ENCODE measurements at regions not wholly inside any gene's neighbourhood (a gene's known extent, or its start where the extent isn't known, plus 50 kb on each side); places are given as distances from the start of the nearest gene placed in this dataset.

DNA sequence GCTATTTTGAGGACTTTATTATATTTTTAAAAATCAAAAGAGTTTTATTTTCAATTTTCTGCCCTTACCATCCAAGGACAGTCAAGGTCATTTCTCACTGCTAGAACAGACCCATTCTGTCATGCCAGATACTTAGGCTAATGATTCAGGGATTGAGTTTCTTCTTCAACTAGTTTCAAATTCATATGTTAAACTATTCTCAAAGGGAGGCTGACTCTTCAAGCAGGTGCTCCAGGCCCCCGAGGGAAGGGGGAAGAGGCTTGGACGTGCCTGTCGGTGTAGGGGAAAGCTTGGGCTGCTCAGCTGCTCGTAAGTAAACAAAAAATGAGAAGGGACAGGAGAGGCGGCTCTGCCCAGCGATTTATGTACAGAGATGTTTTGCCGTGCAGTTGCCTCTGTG lies 69.4 kb upstream of the MYLIP start:
- TF ChIP-seq, protein P1, sequence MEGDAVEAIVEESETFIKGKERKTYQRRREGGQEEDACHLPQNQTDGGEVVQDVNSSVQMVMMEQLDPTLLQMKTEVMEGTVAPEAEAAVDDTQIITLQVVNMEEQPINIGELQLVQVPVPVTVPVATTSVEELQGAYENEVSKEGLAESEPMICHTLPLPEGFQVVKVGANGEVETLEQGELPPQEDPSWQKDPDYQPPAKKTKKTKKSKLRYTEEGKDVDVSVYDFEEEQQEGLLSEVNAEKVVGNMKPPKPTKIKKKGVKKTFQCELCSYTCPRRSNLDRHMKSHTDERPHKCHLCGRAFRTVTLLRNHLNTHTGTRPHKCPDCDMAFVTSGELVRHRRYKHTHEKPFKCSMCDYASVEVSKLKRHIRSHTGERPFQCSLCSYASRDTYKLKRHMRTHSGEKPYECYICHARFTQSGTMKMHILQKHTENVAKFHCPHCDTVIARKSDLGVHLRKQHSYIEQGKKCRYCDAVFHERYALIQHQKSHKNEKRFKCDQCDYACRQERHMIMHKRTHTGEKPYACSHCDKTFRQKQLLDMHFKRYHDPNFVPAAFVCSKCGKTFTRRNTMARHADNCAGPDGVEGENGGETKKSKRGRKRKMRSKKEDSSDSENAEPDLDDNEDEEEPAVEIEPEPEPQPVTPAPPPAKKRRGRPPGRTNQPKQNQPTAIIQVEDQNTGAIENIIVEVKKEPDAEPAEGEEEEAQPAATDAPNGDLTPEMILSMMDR (conservative IDR thresholded peaks at IDR 0.05), result no peak
- H3K27ac ChIP-seq, result no peak overlapping the region

DNA sequence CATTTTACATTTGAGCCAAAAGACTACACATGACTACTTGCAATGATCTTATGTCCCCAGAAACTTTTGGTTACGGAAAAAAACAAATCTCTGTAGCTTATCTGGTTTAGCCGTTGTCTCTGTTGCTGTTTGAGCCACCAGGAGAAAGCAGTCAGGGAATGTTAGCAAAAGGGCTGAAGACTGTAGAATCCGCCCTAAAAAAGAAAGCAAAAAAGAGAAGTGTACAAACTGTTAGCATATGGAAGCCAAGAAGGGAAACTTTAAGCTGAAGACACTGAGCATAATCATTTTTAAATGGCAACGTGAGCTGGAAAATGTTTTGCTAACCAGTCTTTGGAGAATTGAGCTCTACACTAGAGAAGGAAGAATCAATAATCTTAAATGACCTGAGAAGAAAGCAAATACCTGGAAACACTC lies 69.9 kb upstream of the MYLIP start:
- TF ChIP-seq, protein P1 (conservative IDR thresholded peaks at IDR 0.05), result no peak
- H3K27ac ChIP-seq, result no peak overlapping the region

DNA sequence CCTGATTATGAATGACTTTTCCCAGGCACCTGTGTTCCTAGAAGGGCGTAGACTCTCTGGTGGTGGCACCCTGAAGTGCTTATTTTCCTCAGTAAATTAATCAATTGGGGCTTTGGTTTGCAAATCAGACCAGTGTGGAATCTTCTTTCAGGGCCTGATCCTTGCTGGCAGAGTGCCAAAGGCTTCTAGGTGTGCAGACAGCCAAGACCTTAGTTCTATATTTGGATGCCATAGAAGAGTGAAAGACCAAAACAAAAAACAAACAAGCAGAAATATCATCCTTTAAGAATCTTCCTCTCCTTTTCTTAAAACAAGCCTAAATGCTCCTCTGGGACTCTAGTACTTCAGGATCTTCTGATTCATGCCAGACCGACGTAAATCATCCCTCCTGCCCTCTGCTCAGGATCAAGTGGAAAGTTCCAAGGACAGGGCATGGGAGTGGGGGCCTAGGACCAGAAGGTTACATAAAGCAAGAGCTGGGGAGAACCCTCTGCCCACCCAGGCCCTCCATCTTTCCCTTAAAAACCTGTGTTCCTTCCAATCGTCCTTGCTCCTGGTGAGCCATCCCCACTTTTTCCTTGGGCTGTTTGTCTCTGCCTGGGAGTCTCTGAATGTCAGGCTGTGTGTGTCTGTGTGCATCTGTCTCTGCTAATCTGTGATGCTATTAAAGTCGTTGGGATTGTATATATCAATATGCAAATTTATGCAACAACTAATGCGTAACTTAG lies 70.5 kb upstream of the MYLIP start:
- no peak overlapping the region for H3K27ac ChIP-seq
- TF ChIP-seq, protein P1 (conservative IDR thresholded peaks at IDR 0.05), result no peak

DNA sequence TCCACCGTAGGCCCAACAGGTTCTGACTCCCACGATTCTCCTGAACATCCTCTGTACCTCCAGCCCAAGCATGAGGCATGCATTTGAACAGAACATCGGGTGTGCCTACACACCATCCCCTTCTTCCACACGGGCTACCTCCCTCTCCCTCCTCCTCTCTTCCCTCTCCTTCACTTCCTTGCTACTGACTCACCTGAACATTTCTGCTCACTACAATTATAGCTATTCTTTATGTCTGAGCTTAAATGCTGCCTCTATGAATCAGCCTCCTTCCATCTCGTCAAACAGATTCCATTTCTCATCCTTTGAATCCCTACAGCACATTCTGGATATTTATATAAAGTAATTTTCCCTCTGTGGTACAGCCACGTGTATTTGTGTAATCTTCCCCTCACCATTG lies 71.4 kb upstream of the MYLIP start:
- no peak overlapping the region for H3K27ac ChIP-seq
- TF ChIP-seq, protein P1 (conservative IDR thresholded peaks at IDR 0.05), result no peak

DNA sequence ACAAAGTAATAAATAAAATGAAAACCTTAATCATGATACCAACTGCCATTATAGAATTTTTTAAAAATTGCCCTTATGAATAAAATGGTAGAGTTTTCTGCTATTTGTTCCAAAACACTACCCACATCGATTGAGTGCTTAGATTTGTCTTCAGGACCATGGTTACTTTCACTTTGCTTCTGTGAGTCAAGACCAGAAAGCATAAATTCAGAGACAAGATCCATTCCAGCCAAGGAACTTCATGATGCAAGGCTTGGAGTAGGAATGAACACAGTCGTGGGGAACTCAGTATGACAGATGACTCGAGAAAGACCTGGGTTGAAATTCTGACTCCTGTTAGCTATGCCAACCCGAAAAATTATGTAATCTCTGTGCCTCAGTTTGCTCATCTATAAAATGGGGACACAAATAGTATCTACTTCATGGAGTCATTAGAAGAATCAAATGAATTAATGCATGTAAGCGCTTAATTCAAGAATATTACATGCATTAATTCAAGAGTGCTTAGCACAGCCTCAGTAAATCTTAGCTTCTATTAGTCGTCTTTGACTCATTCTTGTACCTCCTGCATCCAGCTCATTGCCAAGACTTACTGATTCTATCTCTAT lies 72.5 kb upstream of the MYLIP start:
- TF ChIP-seq, protein P1 (conservative IDR thresholded peaks at IDR 0.05), result no peak
- no peak overlapping the region for H3K27ac ChIP-seq

DNA sequence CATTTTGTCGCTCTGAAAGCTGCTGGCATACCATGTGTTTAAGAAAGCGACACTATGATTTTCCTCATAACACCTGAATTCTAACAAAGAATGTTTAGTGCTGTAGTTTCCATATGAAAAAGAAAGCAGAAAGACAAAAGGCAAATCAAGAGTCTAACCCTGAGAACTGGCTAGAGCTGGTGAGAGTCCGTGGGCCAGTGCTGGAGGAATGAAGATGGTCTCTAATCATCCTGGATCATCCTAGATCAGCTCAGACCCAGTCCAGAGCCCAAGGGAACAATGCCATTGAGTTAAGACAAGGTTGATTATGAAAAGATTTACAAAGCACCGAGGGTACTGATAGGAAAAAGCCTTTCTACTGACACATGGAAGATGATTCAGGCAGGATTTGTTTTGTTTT lies 73.0 kb upstream of the MYLIP start:
- TF ChIP-seq, protein P1 (conservative IDR thresholded peaks at IDR 0.05), result no peak
- no peak overlapping the region for H3K27ac ChIP-seq

DNA sequence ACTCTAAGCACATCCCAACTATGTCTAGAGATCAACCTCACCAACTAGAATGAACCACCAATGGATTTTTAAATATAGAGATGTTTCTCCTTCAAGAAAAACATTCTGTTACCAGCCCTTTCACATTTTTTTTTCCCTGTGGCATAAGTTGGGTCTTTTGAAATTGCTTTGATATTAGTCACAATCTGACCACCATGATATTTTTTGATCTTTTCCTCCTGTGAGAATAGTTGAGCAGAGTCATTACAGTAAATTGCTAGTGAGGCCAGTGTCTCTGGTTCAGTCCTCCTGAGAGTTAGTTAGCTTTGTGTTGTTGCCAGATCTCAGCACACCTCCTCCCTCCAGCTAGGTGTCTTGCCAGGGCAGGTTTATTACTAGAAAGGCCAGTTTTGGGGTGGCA lies 79.7 kb upstream of the MYLIP start:
- H3K27ac ChIP-seq, result no peak overlapping the region
- TF ChIP-seq, protein P1 (conservative IDR thresholded peaks at IDR 0.05), result no peak
